Activated CD4-positive, alpha-beta T cell treated with anti-CD3 and anti-CD28 coated beads, Interleukin-2, amount 10 ng/mL, durations not matched to agents 7 days and 5 days (primary cell): ENCODE measurements at regions not wholly inside any gene's neighbourhood (a gene's known extent, or its start where the extent isn't known, plus 50 kb on each side); places are given as distances from the start of the nearest gene placed in this dataset.
"Not testable (repeated sequence)": the region's sequence is repeated elsewhere in the genome, so short reads cannot be mapped to it uniquely, and the experiment has no call there.

Experiments used
- CTCF ChIA-PET: fragments of 350-600 bp; sonication (Branson Sonifier 250); formaldehyde crosslinking; loops from one replicate; lab custom pipeline; 2021; ENCODE audit warnings: antibody characterized with exemption; lab: Charles Lee
- POLR2A ChIA-PET: fragments of 350-600 bp; sonication (Branson Sonifier 250); formaldehyde crosslinking; loops from one replicate; lab custom pipeline; 2021; ENCODE audit warnings: antibody characterized with exemption; lab: Charles Lee
- DNase-seq: peaks from one replicate; pipeline ENCODE4 v3.0.0-alpha.2; 2020
- H3K27ac Mint-ChIP-seq: one replicate; pipeline ENCODE4 v1.8.0; 2021; ENCODE audit warnings: mild to moderate bottlenecking, moderate library complexity, mixed read lengths
- H3K27me3 Mint-ChIP-seq: one replicate; pipeline ENCODE4 v1.8.0; 2021; ENCODE audit warnings: mixed read lengths
- H3K36me3 Mint-ChIP-seq: one replicate; pipeline ENCODE4 v1.8.0; 2021; ENCODE audit warnings: low read depth, mixed read lengths
- H3K4me1 Mint-ChIP-seq: one replicate; pipeline ENCODE4 v1.8.0; 2021; ENCODE audit warnings: mixed read lengths
- H3K4me3 Mint-ChIP-seq: one replicate; pipeline ENCODE4 v1.8.0; 2021; ENCODE audit warnings: mild to moderate bottlenecking, moderate library complexity, mixed read lengths
- H3K9me3 Mint-ChIP-seq: one replicate; pipeline ENCODE4 v1.8.0; 2021; ENCODE audit warnings: mixed read lengths

DNA sequence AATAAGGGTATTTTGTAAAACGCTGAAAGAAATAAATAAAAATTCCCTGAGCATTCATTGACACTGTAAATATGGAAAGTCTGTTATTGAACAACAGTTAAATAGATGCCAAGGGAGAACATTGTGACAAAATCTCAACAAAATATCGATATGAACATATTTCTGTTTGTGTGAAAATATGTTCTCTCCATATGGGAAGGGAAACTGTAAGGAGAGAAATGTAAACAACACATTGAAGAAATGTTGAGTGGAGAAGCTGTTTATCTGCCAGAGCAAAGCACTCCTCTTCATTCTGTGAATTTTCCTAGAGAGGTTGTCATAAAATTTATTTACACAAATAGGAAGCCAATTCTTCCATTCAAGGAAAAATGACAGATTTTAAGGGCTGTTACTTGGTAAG, 57.1 kb upstream of the EOMES start:
- H3K9me3 Mint-ChIP-seq, result no peaks in the 10 kb centered on the region
- ChIA-PET CTCF (no interaction called here), POLR2A (no interaction called here)
- no peaks in the 10 kb centered on the region for H3K36me3 Mint-ChIP-seq
- H3K4me3 Mint-ChIP-seq, result no peak overlapping the region
- DNase-seq, result no peak
- H3K27me3 Mint-ChIP-seq, result peaks cover 3% of the 10 kb centered on the region
- H3K4me1 Mint-ChIP-seq, result no peaks in the 10 kb centered on the region
- no peak overlapping the region for H3K27ac Mint-ChIP-seq

DNA sequence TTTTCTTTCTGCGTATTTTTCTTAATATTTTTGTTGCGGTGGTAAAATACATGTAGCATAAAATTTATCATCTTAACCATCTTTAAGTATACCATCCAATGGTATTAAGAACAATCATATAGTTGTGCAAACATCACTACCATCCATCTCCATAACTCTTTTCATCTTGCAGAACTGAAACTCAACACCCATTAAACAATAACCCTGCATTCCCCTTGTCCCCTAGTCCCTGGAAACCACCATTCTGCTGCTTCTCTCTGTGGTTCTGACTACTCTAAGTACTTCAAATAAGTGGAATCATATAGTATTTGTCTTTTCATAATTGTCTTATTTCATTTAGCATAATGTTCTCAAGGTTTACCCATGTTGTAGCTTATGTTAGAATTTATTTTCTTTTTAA, 67.3 kb upstream of the EOMES start:
- H3K4me3 Mint-ChIP-seq, result no peak overlapping the region
- POLR2A ChIA-PET, result no interaction called here
- no peak for DNase-seq
- no peaks in the 10 kb centered on the region for H3K27me3 Mint-ChIP-seq
- no peaks in the 10 kb centered on the region for H3K4me1 Mint-ChIP-seq
- H3K9me3 Mint-ChIP-seq, result no peaks in the 10 kb centered on the region
- no peaks in the 10 kb centered on the region for H3K36me3 Mint-ChIP-seq
- CTCF ChIA-PET, result interaction anchor here (0.8 kb wide), 1 partner anchor 16 kb away, joined by 5 read pairs; no protein-coding TSS in a partner anchor
- H3K27ac Mint-ChIP-seq, result no peak overlapping the region

DNA sequence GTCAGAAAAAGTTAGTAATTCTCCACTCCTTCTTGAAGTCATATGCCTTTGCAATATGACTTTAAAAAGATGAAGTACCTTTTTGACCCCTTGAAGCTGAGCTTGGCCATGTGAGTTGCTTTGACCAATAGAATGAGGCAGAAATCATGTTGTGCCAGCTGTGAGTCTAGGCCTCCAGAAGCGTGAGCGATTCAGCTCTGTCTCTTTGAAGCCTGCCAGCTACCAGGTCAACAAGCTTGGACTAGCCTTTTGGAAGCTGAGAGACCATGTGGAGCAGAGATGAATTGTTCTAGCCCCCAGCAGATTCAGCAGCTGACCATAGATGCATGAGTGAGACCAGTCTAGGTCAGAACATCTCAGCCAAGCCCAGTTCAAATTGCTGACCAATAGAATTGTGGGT, 69.8 kb upstream of the EOMES start:
- H3K4me1 Mint-ChIP-seq, result no peaks in the 10 kb centered on the region

GRCh38 chr3:27792869-27793268, 70.7 kb upstream of the EOMES start:
- ChIA-PET POLR2A (no interaction called here), CTCF (interaction anchor here (1.2 kb wide), 1 partner anchor 12 kb away, joined by 3 read pairs; no protein-coding TSS in a partner anchor)
- Mint-ChIP-seq H3K4me3 (no peak overlapping the region), H3K9me3 (no peaks in the 10 kb centered on the region), H3K36me3 (no peaks in the 10 kb centered on the region), H3K27me3 (no peaks in the 10 kb centered on the region), H3K4me1 (no peaks in the 10 kb centered on the region), H3K27ac (no peak overlapping the region)
- DNase-seq, result no peak

More for the DNA sequence above, 69.8 kb upstream of the EOMES start:
- no peak for DNase-seq
- ChIA-PET POLR2A (no interaction called here), CTCF (interaction anchor here (0.6 kb wide), 1 partner anchor 64 kb away, joined by 3 read pairs; no protein-coding TSS in a partner anchor)
- Mint-ChIP-seq H3K27me3 (no peaks in the 10 kb centered on the region), H3K27ac (no peak overlapping the region), H3K36me3 (no peaks in the 10 kb centered on the region), H3K9me3 (no peaks in the 10 kb centered on the region), H3K4me3 (no peak overlapping the region)

GRCh38 chr3:27794211-27794610, 72.1 kb upstream of the EOMES start:
- no peaks in the 10 kb centered on the region for H3K27me3 Mint-ChIP-seq
- no peak overlapping the region for H3K4me3 Mint-ChIP-seq
- no peaks in the 10 kb centered on the region for H3K4me1 Mint-ChIP-seq
- no peaks in the 10 kb centered on the region for H3K36me3 Mint-ChIP-seq
- ChIA-PET POLR2A (no interaction called here), CTCF (no interaction called here)
- H3K27ac Mint-ChIP-seq, result no peak overlapping the region
- no peaks in the 10 kb centered on the region for H3K9me3 Mint-ChIP-seq
- DNase-seq, result no peak

- POLR2A ChIA-PET, result no interaction called here
- DNase-seq, result no peak
- Mint-ChIP-seq H3K27ac (no peak overlapping the region), H3K9me3 (no peaks in the 10 kb centered on the region), H3K4me1 (no peaks in the 10 kb centered on the region), H3K27me3 (no peaks in the 10 kb centered on the region), H3K36me3 (no peaks in the 10 kb centered on the region), H3K4me3 (no peak overlapping the region)
- CTCF ChIA-PET, result no interaction called here
These were observed 74.3 kb upstream of the EOMES start for GRCh38 chr3:27796365-27796875.

GRCh38 chr3:27797773-27798172, 75.7 kb upstream of the EOMES start:
- Mint-ChIP-seq H3K4me3 (no peak overlapping the region), H3K36me3 (no peaks in the 10 kb centered on the region), H3K27me3 (no peaks in the 10 kb centered on the region), H3K9me3 (no peaks in the 10 kb centered on the region), H3K27ac (no peak overlapping the region), H3K4me1 (no peaks in the 10 kb centered on the region)
- CTCF ChIA-PET, result no interaction called here
- no peak for DNase-seq
- POLR2A ChIA-PET, result no interaction called here

DNA sequence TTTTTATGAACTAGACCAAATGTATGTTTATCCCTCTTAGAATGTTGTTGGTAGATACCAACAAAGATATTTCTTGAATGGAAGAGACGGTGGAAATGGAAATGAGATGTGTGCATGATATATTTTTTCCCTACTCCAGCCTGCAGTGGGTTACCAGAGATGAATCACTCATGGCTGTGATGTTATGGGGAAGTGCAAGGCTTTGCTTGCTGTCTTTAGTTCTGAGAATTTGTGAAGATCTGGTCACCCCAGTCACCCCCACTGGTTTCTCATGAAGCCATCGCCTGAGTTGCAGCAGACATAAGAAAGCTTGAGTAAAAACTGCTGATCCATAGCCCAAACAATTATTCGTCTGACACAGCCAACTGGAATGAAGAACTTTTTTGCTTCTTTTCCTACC, 78.1 kb upstream of the EOMES start:
- no peak overlapping the region for H3K4me3 Mint-ChIP-seq
- ChIA-PET POLR2A (interaction anchor here (0.5 kb wide), 1 partner anchor 511 kb away, joined by 5 read pairs; no protein-coding TSS in a partner anchor), CTCF (no interaction called here)
- H3K27ac Mint-ChIP-seq, result no peak overlapping the region
- no peaks in the 10 kb centered on the region for H3K9me3 Mint-ChIP-seq
- no peaks in the 10 kb centered on the region for H3K4me1 Mint-ChIP-seq
- no peaks in the 10 kb centered on the region for H3K27me3 Mint-ChIP-seq
- no peaks in the 10 kb centered on the region for H3K36me3 Mint-ChIP-seq
- no peak for DNase-seq

DNA sequence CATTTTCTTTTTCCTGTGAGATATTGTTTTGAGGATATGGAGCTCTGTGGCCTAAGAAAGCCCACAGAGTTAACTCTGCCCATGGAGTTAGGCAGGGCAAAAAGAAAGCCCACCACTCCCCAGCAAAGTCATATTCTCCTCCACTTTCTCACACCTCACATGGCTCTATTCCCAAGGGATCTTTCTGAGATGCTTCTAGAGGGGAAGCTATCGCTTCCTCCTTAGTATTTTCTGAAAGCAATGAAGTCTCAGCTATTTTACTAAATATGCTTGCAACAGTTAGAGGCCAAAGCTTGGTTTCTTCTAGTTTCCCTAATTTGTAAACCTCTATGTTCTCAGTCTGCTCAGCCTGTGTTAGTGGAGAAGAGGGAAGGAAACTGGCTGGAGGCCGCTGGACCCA, 80.3 kb upstream of the EOMES start:
- H3K4me3 Mint-ChIP-seq, result no peak overlapping the region
- ChIA-PET POLR2A (interaction anchor here (0.6 kb wide), 1 partner anchor 86 kb away, joined by 3 read pairs; no protein-coding TSS in a partner anchor), CTCF (interaction anchor here (0.9 kb wide), 1 partner anchor 26 kb away, joined by 3 read pairs; no protein-coding TSS in a partner anchor)
- no peaks in the 10 kb centered on the region for H3K36me3 Mint-ChIP-seq
- H3K27me3 Mint-ChIP-seq, result no peaks in the 10 kb centered on the region
- H3K9me3 Mint-ChIP-seq, result no peaks in the 10 kb centered on the region
- H3K27ac Mint-ChIP-seq, result no peak overlapping the region
- no peak for DNase-seq
- no peaks in the 10 kb centered on the region for H3K4me1 Mint-ChIP-seq

GRCh38 chr3:27802849-27803248, 80.7 kb upstream of the EOMES start:
- Mint-ChIP-seq H3K27ac (no peak overlapping the region), H3K4me3 (no peak overlapping the region), H3K9me3 (no peaks in the 10 kb centered on the region), H3K27me3 (no peaks in the 10 kb centered on the region), H3K4me1 (no peaks in the 10 kb centered on the region), H3K36me3 (no peaks in the 10 kb centered on the region)
- no peak for DNase-seq
- ChIA-PET POLR2A (no interaction called here), CTCF (interaction anchor here (0.9 kb wide), 1 partner anchor 25 kb away, joined by 3 read pairs; no protein-coding TSS in a partner anchor)

- Mint-ChIP-seq H3K27ac (no peak overlapping the region), H3K27me3 (no peaks in the 10 kb centered on the region), H3K9me3 (no peaks in the 10 kb centered on the region), H3K4me3 (no peak overlapping the region), H3K4me1 (no peaks in the 10 kb centered on the region), H3K36me3 (no peaks in the 10 kb centered on the region)
- POLR2A ChIA-PET, result no interaction called here
- DNase-seq, result no peak
- CTCF ChIA-PET, result interaction anchor here (0.6 to 1.3 kb wide), 4 partner anchors 12 to 37 kb away, joined by 3 to 5 read pairs (median 4); no protein-coding TSS in a partner anchor
These were observed 83.2 kb upstream of the EOMES start for GRCh38 chr3:27805282-27805681.

DNA sequence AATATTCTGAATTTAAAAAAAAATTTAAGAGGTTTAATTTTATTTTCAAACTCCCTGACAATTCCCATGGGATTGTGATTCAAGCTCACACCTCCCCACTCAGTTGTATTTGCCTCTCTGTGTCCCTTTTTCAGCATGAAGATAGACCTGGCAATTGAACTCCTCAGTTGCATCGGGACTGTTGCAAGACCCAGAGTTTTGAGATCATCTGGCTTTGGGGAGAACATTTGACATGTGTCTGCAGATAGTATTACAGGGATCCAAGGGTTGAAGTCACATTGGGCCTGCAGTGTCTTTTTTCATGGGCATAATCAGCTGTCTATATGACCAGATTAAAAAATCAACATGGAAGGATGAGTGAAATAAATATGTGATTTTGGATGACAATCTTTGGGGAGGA, 91.1 kb upstream of the EOMES start:
- ChIA-PET CTCF (no interaction called here), POLR2A (no interaction called here)
- no peak for DNase-seq
- Mint-ChIP-seq H3K27ac (no peak overlapping the region), H3K4me1 (no peaks in the 10 kb centered on the region), H3K36me3 (no peaks in the 10 kb centered on the region), H3K9me3 (no peaks in the 10 kb centered on the region), H3K27me3 (no peaks in the 10 kb centered on the region), H3K4me3 (no peak overlapping the region)

GRCh38 chr3:27821609-27822008, 99.5 kb upstream of the EOMES start:
- CTCF ChIA-PET, result interaction anchor here (0.6 kb wide), 1 partner anchor 24 kb away, joined by 3 read pairs; no protein-coding TSS in a partner anchor
- not testable (repeated sequence) for H3K9me3 Mint-ChIP-seq

More at GRCh38 chr3:27821609-27822008, 99.5 kb upstream of the EOMES start:
- DNase-seq, H3K36me3 Mint-ChIP-seq, H3K4me3 Mint-ChIP-seq, H3K27ac Mint-ChIP-seq, H3K4me1 Mint-ChIP-seq, POLR2A ChIA-PET, H3K27me3 Mint-ChIP-seq: not testable (repeated sequence)
